HG02588 (cell line): ENCODE measurements at regions not wholly inside any gene's neighbourhood (a gene's known extent, or its start where the extent isn't known, plus 50 kb on each side); places are given as distances from the start of the nearest gene placed in this dataset.

Experiments used
- ATAC-seq: cut with Tn5 transposase; IDR thresholded peaks from one replicate; pipeline ENCODE4 v1.9.1; 2021; ENCODE audit warnings: mild to moderate bottlenecking, moderate library complexity; ENCODE audit not compliant: unreplicated experiment

DNA sequence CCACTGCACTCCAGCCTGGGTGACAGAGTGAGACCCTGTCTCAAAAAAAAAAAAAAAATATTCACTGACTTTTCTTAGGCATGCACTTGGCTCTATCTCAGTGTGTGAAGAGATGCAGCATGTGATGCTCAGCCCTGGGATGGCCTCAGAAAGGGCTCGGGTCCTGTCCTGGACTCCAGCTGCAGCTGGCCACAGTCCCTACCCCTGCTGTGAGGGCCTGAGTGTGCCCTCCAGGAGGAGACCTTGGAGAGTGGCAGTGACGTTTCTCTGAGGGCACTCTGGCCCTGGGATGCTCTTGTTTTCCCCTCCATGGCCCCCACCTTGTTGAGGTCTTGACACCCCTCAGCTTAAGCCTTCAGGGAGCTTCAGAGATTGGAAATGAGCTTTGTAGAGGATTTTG, 81.9 kb upstream of the POU3F1 start:
- ATAC-seq: no peak

- no peak for ATAC-seq
These were observed 80.8 kb upstream of the POU3F1 start for GRCh38 chr1:38127428-38127827.

DNA sequence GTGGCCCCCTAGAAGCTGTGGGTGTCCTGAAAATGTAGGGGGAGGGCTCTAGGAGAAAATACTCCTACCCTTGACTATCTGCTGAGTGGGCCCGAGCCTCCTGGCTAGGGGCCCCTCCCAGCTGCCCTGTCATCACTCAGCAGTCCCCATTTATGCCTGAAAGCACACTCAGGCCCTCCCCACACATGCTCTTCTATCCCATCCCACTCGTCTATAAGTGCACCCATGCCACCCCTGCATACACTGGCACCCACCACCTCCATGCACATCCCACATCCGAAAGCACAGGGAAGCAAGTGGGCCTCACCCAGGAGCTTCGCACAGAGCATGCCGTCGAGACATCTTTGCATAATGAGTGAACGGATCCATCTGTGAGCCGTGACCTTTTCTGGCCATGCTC, 80.4 kb upstream of the POU3F1 start:
- ATAC-seq: no peak

DNA sequence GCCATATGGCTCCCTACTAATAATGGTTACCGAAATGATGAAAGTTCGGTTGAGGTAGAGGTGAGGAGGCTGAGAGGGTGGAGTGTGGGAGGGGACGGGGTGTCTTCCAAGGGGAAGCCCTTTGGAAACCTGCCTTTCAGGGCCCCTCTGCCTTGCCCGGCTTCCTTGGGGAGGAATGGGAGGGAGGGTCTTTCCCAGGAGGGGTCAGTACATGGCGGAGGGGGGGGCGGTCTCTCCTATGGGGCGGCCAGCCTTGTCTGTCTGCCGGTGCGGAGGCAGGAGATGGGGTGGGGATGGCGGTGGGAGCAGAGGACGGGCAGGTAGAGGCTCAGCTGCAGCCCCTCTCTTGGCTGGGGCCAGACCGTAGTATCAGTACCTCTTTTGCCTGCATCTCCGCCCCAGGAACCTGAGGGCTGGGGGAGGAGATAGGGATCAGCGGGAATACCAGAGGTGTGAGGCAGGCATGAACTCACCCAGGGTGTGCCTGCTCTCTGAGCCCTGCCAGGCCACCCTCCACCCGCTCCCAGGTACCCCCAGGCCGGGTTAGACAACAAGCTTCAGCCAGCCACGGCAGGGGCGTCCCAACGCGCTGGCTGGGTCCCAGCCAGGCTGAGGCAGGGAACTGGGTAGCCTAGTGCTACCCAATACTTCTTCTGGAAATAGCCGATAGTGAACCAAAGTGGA, 79.4 kb upstream of the POU3F1 start:
- no peak for ATAC-seq

- ATAC-seq: no peak
These were observed 78.4 kb upstream of the POU3F1 start for GRCh38 chr1:38125016-38125415.

DNA sequence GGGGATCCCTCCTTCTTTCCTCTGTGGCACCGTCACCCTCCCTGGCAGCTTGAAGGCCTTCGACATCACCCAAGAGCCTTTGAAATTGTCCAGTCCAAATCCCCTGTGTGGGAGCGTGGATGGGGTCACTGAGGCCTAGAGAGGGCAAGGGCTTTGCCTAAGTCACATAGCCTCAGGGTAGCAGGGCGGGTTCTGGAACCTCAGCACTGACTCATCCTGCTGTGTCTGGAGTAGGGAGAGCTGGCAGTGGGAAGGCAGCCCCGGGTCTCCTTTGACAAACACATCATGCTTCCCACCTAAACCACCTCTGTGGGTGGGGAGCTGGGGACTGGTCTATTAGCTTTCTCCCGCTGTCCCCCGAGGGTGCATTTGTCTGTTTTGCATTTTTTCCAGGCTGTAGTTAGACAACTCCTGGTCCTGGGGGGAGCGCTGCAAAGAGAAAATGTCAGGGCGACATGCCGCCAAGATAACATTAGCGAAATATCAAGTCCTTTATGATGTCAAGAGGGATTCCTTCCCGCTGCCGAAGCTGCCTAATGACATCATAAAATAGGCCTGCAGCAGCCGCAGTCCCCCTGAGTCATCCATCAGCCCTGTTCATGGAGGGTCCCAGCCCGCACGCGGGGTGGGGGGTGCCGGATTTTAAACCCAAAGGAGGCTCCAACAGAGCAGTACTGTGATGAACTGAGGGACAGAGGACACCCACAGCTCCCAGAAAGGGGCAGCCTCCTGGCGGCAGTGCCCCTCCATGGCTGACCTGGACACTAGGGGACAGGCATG, 77.0 kb upstream of the POU3F1 start:
- no peak for ATAC-seq

DNA sequence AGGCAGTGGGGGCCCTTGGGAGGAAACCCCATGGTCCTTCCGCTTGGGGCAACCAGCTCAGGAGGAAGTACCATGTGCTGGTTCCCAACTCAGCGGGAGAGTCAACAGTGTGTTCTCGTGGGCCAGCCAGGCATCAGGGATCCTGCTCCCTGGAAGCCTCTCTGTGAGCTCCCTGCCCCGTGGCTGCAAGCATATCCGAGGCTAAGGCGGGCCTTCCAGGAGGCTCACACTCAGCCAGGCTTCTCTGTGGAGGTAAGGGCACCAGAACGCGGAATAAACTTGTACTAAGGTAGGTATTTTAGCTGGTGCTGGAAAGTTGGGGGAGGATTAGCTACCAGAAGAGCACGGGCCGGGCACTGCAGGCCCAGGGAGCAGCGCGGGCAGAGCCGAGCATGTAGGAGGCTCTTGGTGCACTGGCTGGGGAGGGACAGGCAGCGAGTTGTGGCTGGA, 74.7 kb upstream of the POU3F1 start:
- ATAC-seq: no peak

DNA sequence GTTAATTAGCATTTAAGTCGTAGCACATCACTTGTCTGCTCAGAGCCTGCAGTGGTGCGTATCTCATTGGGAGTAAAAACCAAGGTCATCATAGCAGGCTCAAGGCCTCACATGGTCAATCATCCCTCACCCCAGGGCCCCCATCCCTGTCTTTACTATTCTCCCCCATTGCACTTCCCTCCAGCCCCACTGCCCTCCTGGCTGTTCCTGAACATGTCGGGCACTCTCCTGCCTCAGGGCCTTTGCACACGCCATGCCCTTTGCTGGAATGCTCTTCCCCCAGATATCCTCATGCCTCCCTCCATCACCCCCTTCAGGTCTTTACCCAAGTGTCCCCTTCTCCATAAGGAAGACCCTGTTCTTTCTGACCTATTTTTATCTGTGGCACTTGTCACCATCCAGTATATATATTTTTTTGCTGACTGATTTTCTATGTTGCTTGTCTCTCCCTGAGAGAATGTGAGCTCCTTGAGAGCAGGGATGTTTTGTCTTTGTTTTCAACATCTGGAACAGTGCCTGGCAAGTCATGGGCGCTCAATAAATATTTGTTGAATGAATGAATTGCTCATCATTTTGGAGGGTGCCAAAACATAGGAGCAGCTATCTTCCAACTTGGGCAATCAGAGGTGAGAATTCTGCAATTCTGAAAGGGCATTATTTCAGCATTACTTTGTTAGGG, 74.1 kb upstream of the POU3F1 start:
- ATAC-seq: no peak

DNA sequence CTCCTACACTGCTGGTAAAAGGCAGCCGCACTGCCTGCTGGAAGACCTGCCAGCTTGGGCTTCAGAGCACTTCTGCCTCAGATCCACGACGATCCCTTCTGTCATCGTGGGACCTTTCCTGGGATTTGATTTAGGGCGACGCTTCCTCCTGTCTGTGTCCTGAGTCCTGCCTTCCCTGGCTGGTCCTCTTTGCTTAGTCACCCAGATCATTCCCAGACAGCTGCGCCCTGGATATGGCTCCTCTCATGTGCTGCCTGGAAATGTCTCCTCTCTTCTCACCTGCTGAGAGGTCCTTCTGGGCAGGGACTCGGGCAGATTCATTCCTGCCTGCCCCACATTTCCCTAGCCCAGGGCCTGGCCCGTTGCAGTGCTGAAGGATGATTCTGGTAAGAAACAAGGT, 72.4 kb upstream of the POU3F1 start:
- no peak for ATAC-seq

- no peak for ATAC-seq
These were observed 70.9 kb upstream of the POU3F1 start for GRCh38 chr1:38117444-38117887.

DNA sequence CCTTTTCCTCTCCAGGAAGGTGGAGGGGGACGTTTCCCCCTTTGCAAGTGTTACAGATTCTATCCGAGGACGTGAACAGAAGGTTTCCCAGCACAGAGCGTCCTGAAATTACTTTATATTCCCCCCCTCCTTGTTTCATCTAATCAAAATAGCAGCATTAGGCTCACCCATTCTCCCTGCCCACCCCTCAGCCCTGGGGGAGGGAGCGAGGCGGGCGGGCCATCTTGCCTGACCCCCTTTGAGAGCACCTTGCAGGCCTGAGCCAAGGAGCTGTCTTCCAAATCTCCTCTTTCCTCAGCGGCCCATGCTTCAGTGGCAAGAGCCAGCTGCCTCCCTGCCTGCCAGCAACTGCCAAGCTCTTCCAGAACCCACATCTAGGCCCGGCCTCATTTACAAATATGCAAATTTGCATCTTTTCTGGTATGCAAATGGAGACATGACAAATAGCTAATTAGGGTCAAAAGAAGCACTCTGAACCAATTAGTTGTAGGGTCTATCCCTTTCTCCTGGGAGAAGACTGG, 69.1 kb upstream of the POU3F1 start:
- ATAC-seq: no peak

DNA sequence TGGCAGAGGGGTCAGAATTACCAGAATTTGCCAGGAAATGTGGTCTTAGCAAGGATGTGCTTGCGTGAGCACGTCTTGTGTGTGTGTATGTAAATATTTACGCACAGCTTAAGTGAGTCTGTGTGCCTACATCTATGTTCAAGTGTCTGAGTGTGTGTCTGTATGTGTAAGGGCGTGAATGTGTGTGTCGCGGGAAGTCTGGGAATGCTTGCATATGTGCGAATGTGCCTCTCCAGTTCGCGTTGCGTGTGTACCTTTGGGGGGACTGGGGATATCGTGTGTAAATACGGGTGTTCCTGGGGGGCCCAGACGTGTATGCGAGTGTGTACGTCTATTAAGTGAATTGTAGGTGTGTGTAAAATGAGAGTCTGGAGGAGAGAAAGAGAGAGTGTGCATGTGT, 68.6 kb upstream of the POU3F1 start:
- no peak for ATAC-seq

DNA sequence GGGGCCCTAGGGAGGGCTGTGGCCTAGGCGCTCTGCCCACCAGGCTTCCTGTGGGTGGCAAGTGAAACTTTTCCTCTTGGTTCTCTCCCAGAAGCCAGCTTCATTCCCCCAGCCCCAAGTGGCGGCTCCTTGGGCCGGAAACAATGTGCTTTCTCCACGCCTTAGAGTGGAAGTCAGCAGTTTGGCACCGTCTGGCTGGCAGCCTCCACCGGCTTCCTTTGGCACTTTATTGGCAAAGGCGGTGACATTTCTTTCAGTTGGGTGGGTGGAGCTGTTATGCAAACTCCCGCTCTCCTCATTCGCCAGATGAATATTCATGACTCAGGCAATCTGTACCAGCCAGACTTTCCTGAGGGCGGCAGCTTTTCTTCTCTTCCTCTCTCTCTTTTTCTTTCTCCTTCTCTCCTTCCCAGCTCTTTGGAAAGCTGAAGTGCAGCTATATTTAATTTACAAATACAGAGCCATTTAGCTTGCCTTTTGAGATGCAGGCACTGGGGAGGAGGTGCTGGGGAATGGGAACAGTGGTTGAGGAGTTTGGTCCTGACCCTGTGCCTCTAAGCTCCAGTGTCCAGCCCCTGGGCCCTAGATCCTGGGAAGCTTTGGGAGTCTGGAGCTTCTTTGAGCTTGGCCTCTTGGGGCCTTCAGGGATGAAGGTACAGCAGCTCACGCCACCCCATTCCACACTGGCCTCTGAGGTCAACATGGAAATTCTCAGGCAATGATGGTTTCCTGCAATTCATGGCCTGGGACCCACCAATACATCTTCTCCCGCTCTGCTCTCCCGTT, 67.8 kb upstream of the POU3F1 start:
- ATAC-seq: no peak

- ATAC-seq: no peak
These were observed 66.6 kb upstream of the POU3F1 start for GRCh38 chr1:38113159-38113666.

GRCh38 chr1:38111589-38111988, 65.0 kb upstream of the POU3F1 start:
- ATAC-seq: no peak

DNA sequence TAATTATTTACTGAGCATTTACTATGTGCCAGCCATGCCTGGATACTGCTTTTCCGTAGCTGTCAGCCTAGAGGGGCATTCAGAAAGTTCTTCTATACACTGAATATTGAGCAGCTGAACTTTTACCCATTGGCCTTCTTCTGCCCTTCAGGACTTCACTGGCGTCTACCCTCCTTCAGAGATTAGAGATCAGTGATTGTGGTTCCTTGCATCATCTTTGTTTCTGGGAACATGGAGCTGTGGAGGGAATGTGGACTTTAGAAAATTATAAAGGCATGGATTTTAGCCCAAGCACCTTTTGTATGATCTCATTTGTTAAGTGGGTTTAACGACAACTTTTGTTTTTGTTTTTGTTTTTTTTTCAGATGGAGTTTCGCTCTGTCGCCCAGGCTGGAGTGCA, 58.7 kb upstream of the POU3F1 start:
- ATAC-seq: no peak

DNA sequence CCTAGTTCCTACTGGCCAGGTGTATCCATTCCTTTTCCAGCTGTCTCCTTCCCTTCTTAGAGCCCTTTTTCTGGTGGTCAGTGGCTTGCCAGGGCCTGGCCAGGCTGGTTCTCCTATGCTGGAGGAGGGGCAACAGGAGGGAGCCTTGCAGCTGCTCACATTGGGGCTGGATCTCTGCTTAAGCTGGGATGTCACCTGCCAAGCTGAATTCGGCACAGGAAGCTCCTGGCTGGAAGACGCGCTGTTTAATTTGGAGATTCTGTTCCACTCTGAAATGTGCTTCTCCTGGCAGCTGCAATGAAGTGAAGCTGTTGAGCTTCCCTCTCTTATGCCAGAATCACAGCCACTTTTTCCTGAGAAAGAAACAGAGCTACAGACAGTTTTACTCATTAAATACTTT, 56.0 kb upstream of the POU3F1 start:
- ATAC-seq: no peak

DNA sequence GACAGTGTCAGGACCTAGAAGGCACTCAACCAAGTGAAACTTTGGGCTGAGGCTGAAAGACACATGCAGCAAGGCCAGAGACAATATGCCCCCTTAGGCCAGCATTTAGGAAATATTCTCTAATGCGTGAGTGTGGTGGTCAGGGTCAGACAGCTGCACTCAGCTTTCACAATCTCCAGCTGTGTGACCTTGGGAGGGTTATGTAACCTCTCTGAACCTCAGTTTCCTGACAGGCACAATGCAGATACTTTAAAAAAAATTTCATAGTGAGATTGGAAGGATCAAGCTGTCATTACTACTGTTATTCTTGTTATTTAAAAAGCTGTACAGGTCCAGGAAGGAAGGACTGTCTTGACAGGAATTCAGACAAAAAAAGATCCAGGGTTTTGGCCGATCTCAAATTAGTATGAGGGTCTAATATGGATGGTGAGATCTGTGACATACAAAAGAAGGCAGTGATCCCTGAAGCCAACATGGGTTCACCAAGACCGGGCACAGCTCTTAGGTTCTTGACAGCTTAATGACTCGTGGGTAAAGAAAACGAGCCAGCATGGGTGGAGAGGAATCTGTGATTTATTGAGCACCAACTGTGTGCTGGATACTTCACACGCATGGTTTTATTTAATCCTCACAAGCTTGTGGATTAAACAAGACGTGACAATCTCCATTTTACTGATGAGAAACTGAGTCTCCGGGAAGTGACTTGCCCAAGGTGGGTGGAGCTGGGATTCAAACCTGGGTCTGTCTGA, 54.6 kb upstream of the POU3F1 start:
- ATAC-seq: no peak

- ATAC-seq: no peak
These were observed 51.7 kb upstream of the POU3F1 start for GRCh38 chr1:38098101-38098847.
